Upper lobe of left lung (tissue), 4 donors: ENCODE measurements at regions not wholly inside any gene's neighbourhood (a gene's known extent, or its start where the extent isn't known, plus 50 kb on each side); places are given as distances from the start of the nearest gene placed in this dataset.

Experiments
- CTCF ChIP-seq, 6 experiments: fragments of 450-650 bp in 4 of 6; fragments of 200-600 bp in 2 of 6; sonication (generic) in 2 of 6; IDR thresholded peaks; one replicate each; pipeline ENCODE4 v1.5.1; 2016 to 2019; ENCODE audit warnings: antibody characterized with exemption in 6 of 6
- POLR2A ChIP-seq, 4 donors: fragments of 450-650 bp; IDR thresholded peaks; one replicate each; pipeline ENCODE4 v1.5.1; 2016 to 2017; ENCODE audit warnings: antibody characterized with exemption in 4 of 4, mild to moderate bottlenecking in 2 of 4

GRCh38 chr7:84812021-84812420 lies 374.8 kb downstream of the SEMA3D start:
- no peak for TF ChIP-seq CTCF (IDR thresholded peaks at IDR 0.05)
- no peak for TF ChIP-seq POLR2A (IDR thresholded peaks at IDR 0.05)
